NCI-H2081 (cell line): ENCODE measurements at regions not wholly inside any gene's neighbourhood (a gene's known extent, or its start where the extent isn't known, plus 50 kb on each side); places are given as distances from the start of the nearest gene placed in this dataset.

Experiments
- DNase-seq, 2 experiments: peaks; one replicate each; lab custom pipeline; 2025; lab: John Stamatoyannopoulos, UW

GRCh38 chr1:5659606-5660005, 332.6 kb downstream of the NPHP4 start:
- DNase-seq, result no peak

GRCh38 chr1:5658340-5659316, 333.6 kb downstream of the NPHP4 start:
- DNase-seq, result no peak

- no peak for DNase-seq
Measured at GRCh38 chr1:5651964-5652821, 340.0 kb downstream of the NPHP4 start.

GRCh38 chr1:5651473-5651872, 340.8 kb downstream of the NPHP4 start:
- DNase-seq, result no peak

- no peak for DNase-seq
Measured at GRCh38 chr1:5651027-5651410, 341.2 kb downstream of the NPHP4 start.

- no peak for DNase-seq
Measured at GRCh38 chr1:5650283-5651026, 341.8 kb downstream of the NPHP4 start.

- no peak for DNase-seq
Measured at GRCh38 chr1:5649795-5650194, 342.4 kb downstream of the NPHP4 start.

- no peak for DNase-seq
Measured at GRCh38 chr1:5649166-5649551, 343.1 kb downstream of the NPHP4 start.

GRCh38 chr1:5648410-5649165, 343.6 kb downstream of the NPHP4 start:
- no peak for DNase-seq

- DNase-seq, result no peak
Measured at GRCh38 chr1:5647234-5647633, 345.0 kb downstream of the NPHP4 start.

- DNase-seq, result no peak
Measured at GRCh38 chr1:5646486-5647149, 345.6 kb downstream of the NPHP4 start.

- no peak for DNase-seq
Measured at GRCh38 chr1:5645929-5646328, 346.3 kb downstream of the NPHP4 start.

GRCh38 chr1:5645135-5645399, 347.2 kb downstream of the NPHP4 start:
- no peak for DNase-seq

- DNase-seq, result no peak
Measured at GRCh38 chr1:5644281-5645134, 347.7 kb downstream of the NPHP4 start.

GRCh38 chr1:5643360-5644107, 348.7 kb downstream of the NPHP4 start:
- DNase-seq, result no peak

GRCh38 chr1:5640845-5641244, 351.4 kb downstream of the NPHP4 start:
- DNase-seq, result no peak

GRCh38 chr1:5639106-5639722, 353.0 kb downstream of the NPHP4 start:
- DNase-seq, result no peak

GRCh38 chr1:5638582-5638981, 353.6 kb downstream of the NPHP4 start:
- DNase-seq, result no peak

- no peak for DNase-seq
Measured at GRCh38 chr1:5637171-5637570, 355.1 kb downstream of the NPHP4 start.
